ENCODE measurements at regions not wholly inside any gene's neighbourhood (a gene's known extent, or its start where the extent isn't known, plus 50 kb on each side); places are given as distances from the start of the nearest gene placed in this dataset.

DNA sequence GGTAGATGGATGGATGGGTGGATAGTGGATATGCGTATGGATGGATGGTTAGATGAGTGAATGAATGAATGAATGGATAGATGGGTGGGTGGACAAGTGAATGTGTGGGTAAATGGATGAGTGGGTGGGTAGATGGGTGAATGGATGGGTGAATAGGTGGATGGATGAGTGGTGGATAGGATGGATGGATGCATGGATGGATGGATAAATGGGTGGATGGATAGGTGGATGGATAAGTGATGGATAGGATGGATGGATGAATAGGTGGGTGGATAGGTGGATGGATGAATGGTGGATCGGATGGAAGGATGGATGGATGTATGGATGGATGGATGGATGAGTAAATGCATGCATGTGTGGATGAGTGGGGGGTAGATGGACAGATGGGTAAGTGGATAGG, 169.3 kb downstream of the ACKR3 start:
- TF ChIP-seq TAF1 (IDR thresholded peaks at IDR 0.05; ENCODE audit: low read depth, low read length): no peak
- TF ChIP-seq POLR2A (IDR thresholded peaks at IDR 0.05; ENCODE audit: low read depth, low read length): no peak
- no peak for TF ChIP-seq POLR2AphosphoS5 (IDR thresholded peaks at IDR 0.05; ENCODE audit: low read depth, low read length)
- no peak for TF ChIP-seq PAX5 (IDR thresholded peaks at IDR 0.05; ENCODE audit: insufficient read depth, low read length, severe bottlenecking)
